ENCODE measurements at regions not wholly inside any gene's neighbourhood (a gene's known extent, or its start where the extent isn't known, plus 50 kb on each side); places are given as distances from the start of the nearest gene placed in this dataset.

DNA sequence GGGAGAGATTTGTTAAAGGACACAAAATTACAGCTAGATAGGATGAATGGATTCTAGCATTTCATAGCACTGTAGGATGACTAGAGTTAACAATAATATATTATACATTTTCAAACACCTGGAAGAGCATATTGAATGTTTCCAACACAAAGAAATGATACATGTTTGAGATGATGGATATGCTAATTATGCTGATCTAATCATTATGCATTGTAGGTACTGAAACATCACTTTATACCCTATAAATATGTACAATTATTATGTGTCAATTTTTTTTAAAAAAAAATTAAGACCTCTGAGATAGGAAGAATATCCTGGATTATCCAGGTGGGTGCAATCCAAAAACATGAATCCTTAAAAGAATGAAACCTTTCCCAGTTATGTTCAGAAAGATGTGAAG lies 100.3 kb upstream of the CPNE8 start:
- H3K27me3 ChIP-seq, result no peaks in the 10 kb centered on the region
- no peaks in the 10 kb centered on the region for H3K9me3 ChIP-seq
- TF ChIP-seq, protein P1, sequence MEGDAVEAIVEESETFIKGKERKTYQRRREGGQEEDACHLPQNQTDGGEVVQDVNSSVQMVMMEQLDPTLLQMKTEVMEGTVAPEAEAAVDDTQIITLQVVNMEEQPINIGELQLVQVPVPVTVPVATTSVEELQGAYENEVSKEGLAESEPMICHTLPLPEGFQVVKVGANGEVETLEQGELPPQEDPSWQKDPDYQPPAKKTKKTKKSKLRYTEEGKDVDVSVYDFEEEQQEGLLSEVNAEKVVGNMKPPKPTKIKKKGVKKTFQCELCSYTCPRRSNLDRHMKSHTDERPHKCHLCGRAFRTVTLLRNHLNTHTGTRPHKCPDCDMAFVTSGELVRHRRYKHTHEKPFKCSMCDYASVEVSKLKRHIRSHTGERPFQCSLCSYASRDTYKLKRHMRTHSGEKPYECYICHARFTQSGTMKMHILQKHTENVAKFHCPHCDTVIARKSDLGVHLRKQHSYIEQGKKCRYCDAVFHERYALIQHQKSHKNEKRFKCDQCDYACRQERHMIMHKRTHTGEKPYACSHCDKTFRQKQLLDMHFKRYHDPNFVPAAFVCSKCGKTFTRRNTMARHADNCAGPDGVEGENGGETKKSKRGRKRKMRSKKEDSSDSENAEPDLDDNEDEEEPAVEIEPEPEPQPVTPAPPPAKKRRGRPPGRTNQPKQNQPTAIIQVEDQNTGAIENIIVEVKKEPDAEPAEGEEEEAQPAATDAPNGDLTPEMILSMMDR (IDR thresholded peaks at IDR 0.05), result no peak
- no peaks in the 10 kb centered on the region for H3K36me3 ChIP-seq
- H3K4me3 ChIP-seq, result no peak overlapping the region
- DNase-seq (no peak), FAIRE-seq (no peak), ATAC-seq (no peak)
- intact Hi-C loops (cut with DNase I), result no loop called here
- H3K27ac ChIP-seq, result no peak overlapping the region
- no peaks in the 10 kb centered on the region for H3K4me1 ChIP-seq

DNA sequence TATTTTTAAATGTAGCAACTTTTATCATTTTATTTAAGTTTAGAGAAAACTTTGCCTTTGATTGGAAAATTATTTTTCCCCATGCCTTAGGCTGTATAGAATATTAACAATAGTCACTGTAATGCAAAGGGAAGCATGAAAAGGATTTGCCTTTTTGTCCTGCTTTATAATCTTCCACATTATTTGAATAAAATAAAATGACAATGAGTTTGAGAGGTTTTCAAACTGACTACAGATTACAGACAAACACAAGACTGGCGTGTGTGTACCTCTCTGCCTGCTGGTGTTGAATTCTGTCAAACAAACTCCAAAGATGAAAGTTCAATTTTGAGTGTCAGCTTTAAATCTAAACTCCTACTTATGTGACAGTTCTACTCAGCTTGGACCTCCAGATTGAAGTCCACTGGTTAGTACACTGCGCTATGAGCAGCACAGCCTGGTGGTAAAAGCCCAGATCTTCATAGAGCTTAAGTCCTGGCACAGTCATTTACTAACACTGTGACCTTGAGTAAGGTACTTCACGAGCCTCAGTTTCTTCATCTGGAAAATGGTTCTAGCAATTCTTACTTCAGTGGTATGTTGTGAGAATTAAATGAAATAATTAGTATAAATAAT lies 98.3 kb upstream of the CPNE8 start:
- H3K27ac ChIP-seq, result no peak overlapping the region
- TF ChIP-seq, protein P1 (IDR thresholded peaks at IDR 0.05), result no peak
- FAIRE-seq, result no peak
- 25% methylated on average over 3 of the region's 3 CpGs for WGBS, 2 donors
- DNase-seq, result no peak
- no peaks in the 10 kb centered on the region for H3K36me3 ChIP-seq
- H3K27me3 ChIP-seq, result no peaks in the 10 kb centered on the region
- H3K4me3 ChIP-seq, result no peak overlapping the region
- intact Hi-C loops (cut with DNase I), result no loop called here
- no peak for ATAC-seq
- no peaks in the 10 kb centered on the region for H3K9me3 ChIP-seq
- H3K4me1 ChIP-seq, result no peaks in the 10 kb centered on the region

DNA sequence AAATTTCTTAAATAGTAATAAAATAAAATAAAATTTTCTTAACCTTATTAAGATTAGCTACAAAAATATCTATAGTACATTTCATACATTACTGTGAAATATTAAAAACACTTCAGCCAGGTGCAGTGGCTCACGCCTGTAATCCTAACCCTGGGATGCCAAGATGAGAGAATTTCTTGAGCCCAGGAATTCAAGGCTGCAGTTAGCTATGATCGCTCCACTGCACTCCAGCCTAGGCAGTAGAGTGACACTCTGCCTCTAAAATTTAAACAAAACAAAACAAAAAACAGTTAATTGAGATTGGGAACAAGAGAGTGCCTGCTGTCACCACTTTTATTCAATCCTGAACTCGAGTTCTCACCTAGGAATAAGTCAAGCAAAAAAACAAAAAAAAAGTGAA lies 95.0 kb upstream of the CPNE8 start:
- 59 to 66% methylated on average over 3 of the region's 3 CpGs for WGBS, 2 donors
- no peaks in the 10 kb centered on the region for H3K9me3 ChIP-seq
- H3K4me3 ChIP-seq, result no peak overlapping the region
- intact Hi-C loops (cut with DNase I), result no loop called here
- ATAC-seq, result no peak
- no peaks in the 10 kb centered on the region for H3K36me3 ChIP-seq
- H3K27ac ChIP-seq, result no peak overlapping the region
- no peaks in the 10 kb centered on the region for H3K27me3 ChIP-seq
- TF ChIP-seq, protein P1 (IDR thresholded peaks at IDR 0.05), result no peak
- H3K4me1 ChIP-seq, result no peaks in the 10 kb centered on the region
- no peak for DNase-seq
- no peak for FAIRE-seq

DNA sequence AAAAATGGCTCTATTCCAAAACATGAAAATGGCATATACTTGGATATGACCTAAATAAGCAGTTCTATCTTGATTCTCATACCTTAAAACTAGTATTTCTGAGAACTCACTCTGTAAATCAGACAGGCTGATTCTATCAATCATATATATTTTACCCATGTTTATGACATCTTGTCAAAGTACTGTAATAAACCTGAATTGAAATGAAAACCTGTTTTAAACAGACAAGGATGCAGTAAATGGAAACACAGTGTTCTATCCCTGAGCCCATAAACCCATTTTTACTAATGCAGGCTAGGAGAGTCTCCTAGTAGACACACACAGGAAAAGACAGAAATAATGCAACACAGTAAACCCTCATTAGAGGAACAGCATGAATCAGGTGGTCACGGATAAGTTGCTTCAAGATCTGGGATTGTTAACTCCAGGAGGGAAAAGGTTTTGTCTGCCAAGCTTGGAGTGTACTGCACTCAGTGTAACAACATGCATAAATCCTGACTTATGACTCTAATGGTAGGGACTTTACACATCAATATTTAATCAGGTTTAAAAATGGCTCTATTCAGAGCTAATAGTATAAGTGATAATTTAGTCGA lies 93.6 kb upstream of the CPNE8 start:
- ATAC-seq, result no peak
- intact Hi-C loops (cut with DNase I), result no loop called here
- H3K4me3 ChIP-seq, result no peak overlapping the region
- TF ChIP-seq, protein P1 (IDR thresholded peaks at IDR 0.05), result no peak
- no peak for DNase-seq
- no peaks in the 10 kb centered on the region for H3K27me3 ChIP-seq
- 43 to 64% methylated on average over 2 of the region's 2 CpGs for WGBS, 2 donors
- H3K36me3 ChIP-seq, result no peaks in the 10 kb centered on the region
- no peak overlapping the region for H3K27ac ChIP-seq
- H3K9me3 ChIP-seq, result no peaks in the 10 kb centered on the region
- no peak for FAIRE-seq
- no peaks in the 10 kb centered on the region for H3K4me1 ChIP-seq

DNA sequence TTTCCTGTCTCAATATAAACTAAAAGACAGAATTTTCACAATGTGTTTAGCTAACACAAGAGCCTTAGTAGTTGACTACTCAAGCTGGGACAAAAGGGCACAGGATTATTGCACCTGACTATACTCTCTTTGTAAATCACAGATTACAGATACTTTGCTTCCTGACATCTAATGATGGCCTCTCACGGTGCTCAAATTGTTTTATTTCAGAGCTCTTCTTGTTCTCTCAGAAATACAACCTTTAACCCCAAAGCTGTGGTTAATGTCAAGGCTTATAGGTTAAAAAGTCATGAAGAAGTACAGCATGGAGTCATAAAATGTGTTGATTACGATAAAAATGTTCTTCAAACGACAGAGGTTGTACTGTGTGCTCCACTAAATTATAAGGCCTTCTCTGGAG lies 89.9 kb upstream of the CPNE8 start:
- Histone ChIP-seq H3K4me3 (no peak overlapping the region), H3K9me3 (no peaks in the 10 kb centered on the region), H3K27ac (no peak overlapping the region), H3K4me1 (no peaks in the 10 kb centered on the region), H3K36me3 (no peaks in the 10 kb centered on the region), H3K27me3 (no peaks in the 10 kb centered on the region)
- 33 to 48% methylated on average over 3 of the region's 3 CpGs for WGBS, 2 donors
- DNase-seq (no peak), FAIRE-seq (no peak), ATAC-seq (no peak)
- TF ChIP-seq, protein P1 (IDR thresholded peaks at IDR 0.05), result no peak
- intact Hi-C loops (cut with DNase I), result no loop called here
